Activated naive CD4-positive, alpha-beta T cell treated with anti-CD3 and anti-CD28 coated beads, Interleukin-2, amount 50 U/mL, for 16 hours (primary cell): ENCODE measurements at regions not wholly inside any gene's neighbourhood (a gene's known extent, or its start where the extent isn't known, plus 50 kb on each side); places are given as distances from the start of the nearest gene placed in this dataset.
A peak's percentile ranks its signal among the peaks of the same experiment; 100 is the strongest.

Experiments used
- DNase-seq: peaks from one replicate; pipeline ENCODE4 v3.0.0-alpha.2; 2020

GRCh38 chr11:11789735-11790369 is 51.9 kb upstream of the USP47 start:
- no peak for DNase-seq

GRCh38 chr11:11788063-11788710 is 53.6 kb upstream of the USP47 start:
- DNase-seq: no peak

- DNase-seq: peak; percentile 68
These were observed 54.3 kb upstream of the USP47 start for GRCh38 chr11:11787305-11788062.

- no peak for DNase-seq
These were observed 55.0 kb upstream of the USP47 start for GRCh38 chr11:11786771-11787170.

- no peak for DNase-seq
These were observed 55.5 kb upstream of the USP47 start for GRCh38 chr11:11786234-11786633.

GRCh38 chr11:11782532-11783110 is 59.2 kb upstream of the USP47 start:
- no peak for DNase-seq

GRCh38 chr11:11780858-11781257 is 60.9 kb upstream of the USP47 start:
- no peak for DNase-seq

- DNase-seq: no peak
These were observed 61.8 kb upstream of the USP47 start for GRCh38 chr11:11779975-11780374.

GRCh38 chr11:11777897-11778296 is 63.9 kb upstream of the USP47 start:
- DNase-seq: no peak

GRCh38 chr11:11776714-11777113 is 65.1 kb upstream of the USP47 start:
- DNase-seq: no peak

GRCh38 chr11:11774928-11775327 is 66.8 kb upstream of the USP47 start:
- no peak for DNase-seq

GRCh38 chr11:11772865-11773515 is 68.8 kb upstream of the USP47 start:
- DNase-seq: no peak

GRCh38 chr11:11770921-11771486 is 70.8 kb upstream of the USP47 start:
- no peak for DNase-seq

- DNase-seq: no peak
These were observed 71.5 kb upstream of the USP47 start for GRCh38 chr11:11770296-11770695.

GRCh38 chr11:11769782-11770181 is 72.0 kb upstream of the USP47 start:
- no peak for DNase-seq

GRCh38 chr11:11769362-11769761 is 72.4 kb upstream of the USP47 start:
- no peak for DNase-seq

- DNase-seq: no peak
These were observed 77.4 kb upstream of the USP47 start for GRCh38 chr11:11764423-11764803.

GRCh38 chr11:11763796-11764422 is 77.9 kb upstream of the USP47 start:
- no peak for DNase-seq

GRCh38 chr11:11760838-11761237 is 80.9 kb upstream of the USP47 start:
- no peak for DNase-seq

GRCh38 chr11:11758603-11759196 is 83.1 kb upstream of the USP47 start:
- DNase-seq: no peak

- no peak for DNase-seq
These were observed 83.9 kb upstream of the USP47 start for GRCh38 chr11:11757909-11758308.

- no peak for DNase-seq
These were observed 85.1 kb upstream of the USP47 start for GRCh38 chr11:11756718-11757117.
